Ishikawa (cell line): ENCODE measurements at regions not wholly inside any gene's neighbourhood (a gene's known extent, or its start where the extent isn't known, plus 50 kb on each side); places are given as distances from the start of the nearest gene placed in this dataset.
A peak's percentile ranks its signal among the peaks of the same experiment; 100 is the strongest.

Source experiments
- CEBPB ChIP-seq: IDR thresholded peaks from 2 replicates; pipeline ENCODE4 v1.6.1; 2012
- CREB1 ChIP-seq: IDR thresholded peaks from 2 replicates; pipeline ENCODE4 v1.6.1; 2012; ENCODE audit warnings: low read depth
- EGR1 ChIP-seq: IDR thresholded peaks from 2 replicates; pipeline ENCODE4 v1.6.1; 2012
- EP300 ChIP-seq: IDR thresholded peaks from 2 replicates; pipeline ENCODE4 v1.6.1; 2012; ENCODE audit warnings: borderline replicate concordance
- FOXM1 ChIP-seq: IDR thresholded peaks from 2 replicates; pipeline ENCODE4 v1.6.1; 2012; ENCODE audit warnings: low read depth, borderline replicate concordance
- NFIC ChIP-seq: IDR thresholded peaks from 2 replicates; pipeline ENCODE4 v1.6.1; 2012
- RAD21 ChIP-seq: IDR thresholded peaks from 2 replicates; pipeline ENCODE4 v1.6.1; 2012; ENCODE audit warnings: low read depth
- TAF1 ChIP-seq: IDR thresholded peaks from 2 replicates; pipeline ENCODE4 v1.6.1; 2012; ENCODE audit warnings: low read depth, mild to moderate bottlenecking
- TCF12 ChIP-seq: IDR thresholded peaks from 2 replicates; pipeline ENCODE4 v1.6.1; 2012; ENCODE audit warnings: low read depth
- TEAD4 ChIP-seq: IDR thresholded peaks from 2 replicates; pipeline ENCODE4 v1.6.1; 2012
- YY1 ChIP-seq: IDR thresholded peaks from 2 replicates; pipeline ENCODE4 v1.6.1; 2012; ENCODE audit warnings: low read depth
- ZBTB7A ChIP-seq: IDR thresholded peaks from 2 replicates; pipeline ENCODE4 v1.6.1; 2012; ENCODE audit warnings: low read depth
- TF ChIP-seq, protein P1 (sequence below): IDR thresholded peaks from 2 replicates; pipeline ENCODE4 v1.6.1; 2012
- TF ChIP-seq, protein P2 (sequence below): IDR thresholded peaks from 2 replicates; pipeline ENCODE4 v1.6.1; 2012
- TF ChIP-seq, protein P3 (sequence below): IDR thresholded peaks from 2 replicates; pipeline ENCODE4 v1.6.1; 2012; ENCODE audit warnings: low read depth, mild to moderate bottlenecking

DNA sequence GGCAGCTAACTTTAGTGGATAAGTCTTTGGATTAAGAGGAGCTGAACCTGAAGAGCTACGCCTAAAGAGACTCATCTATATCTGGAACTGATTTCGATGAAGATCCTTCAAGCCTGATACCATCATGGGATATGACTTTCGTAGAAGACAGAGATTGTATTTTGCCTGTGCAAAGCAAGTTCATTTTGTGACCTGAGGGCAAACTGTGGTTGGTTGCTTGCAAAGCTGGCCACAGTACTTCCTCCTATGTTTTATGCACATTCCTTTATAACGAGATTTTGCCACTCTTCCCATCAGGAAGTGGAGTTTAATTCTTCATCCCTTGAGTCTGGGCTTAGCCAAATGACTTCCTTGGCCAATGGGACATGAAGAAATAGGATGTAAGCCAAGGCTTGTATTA is 519.3 kb upstream of the NR3C2 start:
- no peak for TF ChIP-seq ZBTB7A
- no peak for TF ChIP-seq TCF12
- TF ChIP-seq EGR1: no peak
- no peak for TF ChIP-seq TEAD4
- TF ChIP-seq CREB1: no peak
- TF ChIP-seq YY1: no peak
- no peak for TF ChIP-seq TAF1
- no peak for TF ChIP-seq CEBPB

DNA sequence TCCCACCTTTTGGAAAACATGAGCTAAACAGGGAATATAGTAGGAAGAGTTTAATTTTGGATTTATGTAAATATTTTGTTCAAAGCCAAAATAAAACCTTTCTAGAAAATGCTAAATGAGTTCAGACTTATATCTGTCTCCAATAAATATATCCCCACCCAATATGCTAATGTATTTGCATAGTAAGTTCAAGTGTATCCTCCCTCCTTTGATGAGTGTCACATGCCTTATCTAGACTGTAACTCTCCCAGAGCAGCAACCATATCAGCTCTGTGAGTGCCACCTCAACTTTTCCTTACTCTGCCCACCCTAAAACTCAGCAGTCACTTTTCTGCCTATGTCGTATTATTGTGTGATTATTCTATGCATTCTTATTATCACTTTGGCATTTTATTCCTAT is 516.1 kb upstream of the NR3C2 start:
- no peak for TF ChIP-seq FOXM1
- no peak for TF ChIP-seq NFIC
- TF ChIP-seq EGR1: no peak
- TF ChIP-seq CEBPB: no peak
- TF ChIP-seq EP300: no peak
- TF ChIP-seq, protein P1, sequence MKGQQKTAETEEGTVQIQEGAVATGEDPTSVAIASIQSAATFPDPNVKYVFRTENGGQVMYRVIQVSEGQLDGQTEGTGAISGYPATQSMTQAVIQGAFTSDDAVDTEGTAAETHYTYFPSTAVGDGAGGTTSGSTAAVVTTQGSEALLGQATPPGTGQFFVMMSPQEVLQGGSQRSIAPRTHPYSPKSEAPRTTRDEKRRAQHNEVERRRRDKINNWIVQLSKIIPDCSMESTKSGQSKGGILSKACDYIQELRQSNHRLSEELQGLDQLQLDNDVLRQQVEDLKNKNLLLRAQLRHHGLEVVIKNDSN: no peak
- TF ChIP-seq, protein P2, sequence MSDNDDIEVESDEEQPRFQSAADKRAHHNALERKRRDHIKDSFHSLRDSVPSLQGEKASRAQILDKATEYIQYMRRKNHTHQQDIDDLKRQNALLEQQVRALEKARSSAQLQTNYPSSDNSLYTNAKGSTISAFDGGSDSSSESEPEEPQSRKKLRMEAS: no peak
- no peak for TF ChIP-seq YY1
- no peak for TF ChIP-seq TEAD4
- TF ChIP-seq CREB1: no peak
- TF ChIP-seq ZBTB7A: no peak
- TF ChIP-seq TCF12: no peak
- no peak for TF ChIP-seq RAD21

DNA sequence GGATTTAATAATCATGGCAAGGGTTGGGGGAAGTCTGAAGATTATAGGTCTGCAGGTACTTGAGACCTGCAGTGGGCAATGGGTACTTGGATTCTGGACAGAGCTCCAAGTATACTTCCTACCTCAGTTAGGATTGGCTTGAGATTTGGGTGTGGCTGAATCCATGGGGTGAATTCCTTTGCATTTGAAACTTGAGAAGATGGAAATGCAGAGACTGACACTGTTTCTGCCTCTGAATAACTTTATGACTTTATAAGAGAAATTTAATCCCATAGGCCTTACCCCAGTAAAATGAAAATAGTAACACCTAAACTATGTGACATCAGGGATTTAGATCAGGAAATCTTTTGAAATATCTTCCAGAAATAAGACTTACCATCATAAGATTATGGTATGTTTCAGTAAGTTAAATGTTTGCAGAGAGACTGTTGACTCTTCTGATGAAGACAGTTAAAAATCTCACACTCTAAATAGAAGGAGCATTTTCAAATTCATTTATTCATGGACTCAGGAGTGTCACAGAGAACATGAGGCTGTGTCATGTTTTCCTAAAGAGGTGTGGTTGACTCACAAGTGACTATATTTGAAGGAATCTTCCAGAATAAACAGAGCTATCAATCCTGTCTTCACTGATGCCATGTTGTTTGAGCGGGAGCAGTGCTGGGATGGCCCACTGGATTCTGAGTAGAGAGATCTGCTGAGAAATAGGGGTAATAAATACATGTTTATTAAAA is 513.5 kb upstream of the NR3C2 start:
- peak; percentile 39; the same call in 1 of the 2 replicates for TF ChIP-seq TEAD4
- TF ChIP-seq, protein P3, sequence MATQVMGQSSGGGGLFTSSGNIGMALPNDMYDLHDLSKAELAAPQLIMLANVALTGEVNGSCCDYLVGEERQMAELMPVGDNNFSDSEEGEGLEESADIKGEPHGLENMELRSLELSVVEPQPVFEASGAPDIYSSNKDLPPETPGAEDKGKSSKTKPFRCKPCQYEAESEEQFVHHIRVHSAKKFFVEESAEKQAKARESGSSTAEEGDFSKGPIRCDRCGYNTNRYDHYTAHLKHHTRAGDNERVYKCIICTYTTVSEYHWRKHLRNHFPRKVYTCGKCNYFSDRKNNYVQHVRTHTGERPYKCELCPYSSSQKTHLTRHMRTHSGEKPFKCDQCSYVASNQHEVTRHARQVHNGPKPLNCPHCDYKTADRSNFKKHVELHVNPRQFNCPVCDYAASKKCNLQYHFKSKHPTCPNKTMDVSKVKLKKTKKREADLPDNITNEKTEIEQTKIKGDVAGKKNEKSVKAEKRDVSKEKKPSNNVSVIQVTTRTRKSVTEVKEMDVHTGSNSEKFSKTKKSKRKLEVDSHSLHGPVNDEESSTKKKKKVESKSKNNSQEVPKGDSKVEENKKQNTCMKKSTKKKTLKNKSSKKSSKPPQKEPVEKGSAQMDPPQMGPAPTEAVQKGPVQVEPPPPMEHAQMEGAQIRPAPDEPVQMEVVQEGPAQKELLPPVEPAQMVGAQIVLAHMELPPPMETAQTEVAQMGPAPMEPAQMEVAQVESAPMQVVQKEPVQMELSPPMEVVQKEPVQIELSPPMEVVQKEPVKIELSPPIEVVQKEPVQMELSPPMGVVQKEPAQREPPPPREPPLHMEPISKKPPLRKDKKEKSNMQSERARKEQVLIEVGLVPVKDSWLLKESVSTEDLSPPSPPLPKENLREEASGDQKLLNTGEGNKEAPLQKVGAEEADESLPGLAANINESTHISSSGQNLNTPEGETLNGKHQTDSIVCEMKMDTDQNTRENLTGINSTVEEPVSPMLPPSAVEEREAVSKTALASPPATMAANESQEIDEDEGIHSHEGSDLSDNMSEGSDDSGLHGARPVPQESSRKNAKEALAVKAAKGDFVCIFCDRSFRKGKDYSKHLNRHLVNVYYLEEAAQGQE: peak; percentile 48; the same call in 1 of the 2 replicates
- TF ChIP-seq ZBTB7A: no peak

DNA sequence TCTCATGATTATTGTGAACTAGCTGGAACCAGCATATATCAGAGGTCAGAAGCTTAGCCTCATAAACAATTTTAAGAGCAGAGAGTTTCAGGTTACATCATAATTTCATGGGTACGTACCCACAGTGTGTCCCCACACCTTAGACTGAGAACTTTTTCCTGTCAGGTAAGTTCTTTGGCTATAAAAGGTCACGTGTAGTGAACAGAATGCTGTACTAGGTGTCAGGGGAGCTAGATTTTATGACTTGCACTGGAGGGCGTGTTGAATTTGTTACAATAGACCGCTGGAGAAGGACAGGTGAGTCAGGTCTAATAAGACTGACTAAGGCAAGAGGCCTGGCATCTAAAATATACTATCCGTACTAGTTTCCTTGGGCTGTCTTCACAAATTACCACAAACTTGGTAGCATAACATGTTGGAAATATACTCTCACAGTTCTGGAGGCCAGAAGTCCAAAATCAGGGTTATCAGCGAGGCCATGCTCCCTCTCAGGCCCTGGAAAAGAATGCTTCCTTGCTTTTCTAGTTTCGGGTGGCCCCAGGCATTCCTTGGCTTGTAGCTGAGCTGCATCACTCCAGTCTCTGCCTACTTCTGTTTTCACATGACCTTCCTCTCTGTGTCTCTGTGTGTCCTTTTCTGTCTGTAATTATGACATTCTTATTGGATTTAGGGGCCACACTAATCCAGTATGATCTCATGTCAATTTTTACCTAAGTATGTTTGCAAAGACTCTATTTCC is 512.0 kb upstream of the NR3C2 start:
- TF ChIP-seq EP300 (peak; percentile 62; the same call in 1 of the 2 replicates), YY1 (no peak), TEAD4 (0 out of 2 replicates have a peak, but pooled peaks have one; percentile 19), TCF12 (no peak)
- TF ChIP-seq, protein P1: peak; percentile 85
- TF ChIP-seq, protein P2: no peak

DNA sequence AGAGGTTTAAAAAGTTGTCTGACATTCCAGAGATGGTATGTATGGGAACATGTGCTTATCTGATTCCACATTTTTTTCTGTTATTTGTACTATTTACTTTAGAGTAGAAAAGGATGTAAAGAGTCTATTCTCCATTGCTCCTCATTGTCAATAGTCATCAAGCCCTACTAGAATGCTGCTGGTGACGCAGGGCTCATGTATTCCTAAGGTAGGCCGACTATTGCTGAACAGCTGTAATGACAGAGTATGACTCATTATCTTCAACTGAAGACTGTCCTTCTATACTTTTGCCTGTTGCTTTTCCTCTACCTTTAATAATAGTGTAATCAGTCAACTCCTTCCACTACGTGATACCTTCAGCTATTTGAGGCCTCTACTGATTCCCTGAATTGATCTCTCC is 509.1 kb upstream of the NR3C2 start:
- TF ChIP-seq TEAD4: no peak
- TF ChIP-seq, protein P1: no peak
- no peak for TF ChIP-seq EGR1
- no peak for TF ChIP-seq NFIC
- no peak for TF ChIP-seq TAF1
- TF ChIP-seq RAD21: no peak
- TF ChIP-seq, protein P3: no peak
- no peak for TF ChIP-seq CEBPB
- no peak for TF ChIP-seq YY1
- TF ChIP-seq TCF12: no peak
